HEK293T (cell line): ENCODE measurements at regions not wholly inside any gene's neighbourhood (a gene's known extent, or its start where the extent isn't known, plus 50 kb on each side); places are given as distances from the start of the nearest gene placed in this dataset.

Experiments
- CTCF ChIA-PET: fragments of 350-600 bp; formaldehyde crosslinking; extraction: SDS; loops from one replicate; lab custom pipeline; 2021; ENCODE audit warnings: antibody characterized with exemption, inconsistent platforms; lab: Yijun Ruan, JAX
- POLR2A ChIA-PET: fragments of 350-600 bp; formaldehyde crosslinking; extraction: SDS; loops from one replicate; lab custom pipeline; 2020; ENCODE audit warnings: antibody characterized with exemption, inconsistent platforms; lab: Yijun Ruan, JAX
- DNase-seq: peaks from one replicate; pipeline ENCODE4 v3.0.0; 2012; ENCODE audit warnings: mixed read lengths; ENCODE audit errors: extremely low spot score
- ARNT ChIP-seq: fragments of 450-650 bp; IDR thresholded peaks from 2 replicates; pipeline ENCODE4 v1.6.1; 2017; ENCODE audit warnings: mild to moderate bottlenecking
- BHLHE40 ChIP-seq: fragments of 450-650 bp; IDR thresholded peaks from 2 replicates; pipeline ENCODE4 v1.6.1; 2016; ENCODE audit warnings: mild to moderate bottlenecking, moderate library complexity, borderline replicate concordance
- CTBP1 ChIP-seq: fragments of 450-650 bp; IDR thresholded peaks from 2 replicates; pipeline ENCODE4 v1.6.1; 2016; ENCODE audit warnings: borderline replicate concordance
- ELF4 ChIP-seq: fragments of 450-650 bp; IDR thresholded peaks from 2 replicates; pipeline ENCODE4 v1.6.1; 2017; ENCODE audit warnings: antibody characterized with exemption
- FOXA1 ChIP-seq: fragments of 450-650 bp; IDR thresholded peaks from 2 replicates; pipeline ENCODE4 v1.6.1; 2016; ENCODE audit warnings: mild to moderate bottlenecking
- FOXK2 ChIP-seq: fragments of 450-650 bp; IDR thresholded peaks from 2 replicates; pipeline ENCODE4 v1.6.1; 2016; ENCODE audit warnings: mild to moderate bottlenecking
- FOXM1 ChIP-seq: fragments of 450-650 bp; IDR thresholded peaks from 2 replicates; pipeline ENCODE4 v1.6.1; 2017; ENCODE audit warnings: mild to moderate bottlenecking, borderline replicate concordance
- HDGF ChIP-seq: fragments of 450-650 bp; IDR thresholded peaks from 2 replicates; pipeline ENCODE4 v1.6.1; 2017; ENCODE audit warnings: antibody characterized with exemption, borderline replicate concordance
- L3MBTL2 ChIP-seq: fragments of 450-650 bp; conservative IDR thresholded peaks from 2 replicates; pipeline ENCODE4 v1.6.1; 2016; ENCODE audit warnings: mild to moderate bottlenecking
- LEF1 ChIP-seq: fragments of 450-650 bp; IDR thresholded peaks from 2 replicates; pipeline ENCODE4 v1.6.1; 2017; ENCODE audit warnings: mild to moderate bottlenecking, borderline replicate concordance
- NFRKB ChIP-seq: fragments of 450-650 bp; IDR thresholded peaks from 2 replicates; pipeline ENCODE4 v1.6.1; 2016; ENCODE audit warnings: mild to moderate bottlenecking, moderate library complexity
- SP1 ChIP-seq: fragments of 450-650 bp; IDR thresholded peaks from 2 replicates; pipeline ENCODE4 v1.6.1; 2017
- SUZ12 ChIP-seq: fragments of 450-650 bp; IDR thresholded peaks from 2 replicates; pipeline ENCODE4 v1.6.1; 2016; ENCODE audit warnings: mild to moderate bottlenecking
- TARDBP ChIP-seq: fragments of 450-650 bp; IDR thresholded peaks from 2 replicates; pipeline ENCODE4 v1.6.1; 2016
- ZNF384 ChIP-seq: fragments of 450-650 bp; IDR thresholded peaks from 2 replicates; pipeline ENCODE4 v1.6.1; 2016
- TF ChIP-seq, protein P1 (sequence below): fragments of 450-650 bp; IDR thresholded peaks from 2 replicates; pipeline ENCODE4 v1.6.1; 2016

DNA sequence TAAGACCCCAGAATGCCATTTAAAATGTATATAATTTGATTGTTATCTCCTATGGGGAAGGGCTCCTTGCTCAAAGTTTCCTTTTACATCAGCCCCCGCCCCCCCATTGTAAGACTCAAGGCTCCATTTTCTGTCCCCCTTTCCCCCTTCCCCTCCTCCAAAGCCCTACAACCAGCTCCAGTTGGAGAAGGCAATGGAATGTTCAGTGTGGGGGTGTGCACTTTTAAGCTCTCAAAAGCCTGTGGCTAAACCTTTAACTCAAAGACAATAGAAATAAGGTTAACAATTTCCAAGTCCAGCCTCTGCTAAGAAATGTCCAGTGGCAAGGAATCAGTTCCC is 114.7 kb downstream of the NOG start:
- CTCF ChIA-PET: no interaction called here
- POLR2A ChIA-PET: no interaction called here
- no peak for DNase-seq
- TF ChIP-seq ELF4 (no peak), ARNT (no peak), FOXA1 (no peak), SUZ12 (no peak), HDGF (no peak), FOXM1 (no peak), ZNF384 (no peak), NFRKB (no peak), L3MBTL2 (no peak), FOXK2 (no peak)

DNA sequence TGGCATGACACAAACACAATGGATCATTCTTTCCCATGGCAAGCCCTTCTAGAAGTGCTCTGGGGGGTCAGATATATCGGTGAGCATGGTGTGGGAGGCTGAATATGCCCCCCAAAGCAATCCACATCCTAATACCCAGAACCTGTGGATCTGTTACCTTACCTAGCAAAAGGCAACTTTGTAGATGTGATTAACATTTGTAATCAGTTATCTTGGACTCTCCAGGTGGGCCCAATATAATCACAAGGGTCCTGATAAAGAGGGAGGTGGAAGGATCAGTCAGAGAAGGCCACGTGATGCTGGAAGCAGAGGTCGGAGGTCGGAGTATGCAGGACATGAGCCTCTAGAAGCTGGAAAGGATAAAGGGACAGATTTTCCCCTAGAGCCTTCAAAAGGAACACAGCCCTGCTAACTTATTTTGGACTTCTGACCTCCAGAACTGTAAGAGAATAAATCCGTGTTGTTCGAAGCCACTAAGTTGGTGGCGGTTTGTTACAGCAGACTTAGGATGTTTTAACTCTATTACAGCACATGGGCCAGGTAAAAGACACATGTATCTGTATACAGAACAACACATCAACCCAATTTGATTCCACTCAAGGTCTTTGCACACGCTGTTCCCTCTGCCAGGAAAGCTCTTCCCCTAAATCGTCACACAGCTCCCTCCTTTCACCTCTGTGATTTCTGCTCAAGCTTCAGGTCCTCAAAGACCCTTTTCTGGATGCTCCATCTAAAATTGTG is 115.3 kb downstream of the NOG start:
- TF ChIP-seq CTBP1: no peak
- TF ChIP-seq TARDBP: no peak
- no peak for TF ChIP-seq HDGF
- no peak for TF ChIP-seq SP1
- TF ChIP-seq, protein P1, sequence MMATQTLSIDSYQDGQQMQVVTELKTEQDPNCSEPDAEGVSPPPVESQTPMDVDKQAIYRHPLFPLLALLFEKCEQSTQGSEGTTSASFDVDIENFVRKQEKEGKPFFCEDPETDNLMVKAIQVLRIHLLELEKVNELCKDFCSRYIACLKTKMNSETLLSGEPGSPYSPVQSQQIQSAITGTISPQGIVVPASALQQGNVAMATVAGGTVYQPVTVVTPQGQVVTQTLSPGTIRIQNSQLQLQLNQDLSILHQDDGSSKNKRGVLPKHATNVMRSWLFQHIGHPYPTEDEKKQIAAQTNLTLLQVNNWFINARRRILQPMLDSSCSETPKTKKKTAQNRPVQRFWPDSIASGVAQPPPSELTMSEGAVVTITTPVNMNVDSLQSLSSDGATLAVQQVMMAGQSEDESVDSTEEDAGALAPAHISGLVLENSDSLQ: no peak
- no peak for TF ChIP-seq SUZ12
- ChIA-PET CTCF (no interaction called here), POLR2A (no interaction called here)
- no peak for DNase-seq

DNA sequence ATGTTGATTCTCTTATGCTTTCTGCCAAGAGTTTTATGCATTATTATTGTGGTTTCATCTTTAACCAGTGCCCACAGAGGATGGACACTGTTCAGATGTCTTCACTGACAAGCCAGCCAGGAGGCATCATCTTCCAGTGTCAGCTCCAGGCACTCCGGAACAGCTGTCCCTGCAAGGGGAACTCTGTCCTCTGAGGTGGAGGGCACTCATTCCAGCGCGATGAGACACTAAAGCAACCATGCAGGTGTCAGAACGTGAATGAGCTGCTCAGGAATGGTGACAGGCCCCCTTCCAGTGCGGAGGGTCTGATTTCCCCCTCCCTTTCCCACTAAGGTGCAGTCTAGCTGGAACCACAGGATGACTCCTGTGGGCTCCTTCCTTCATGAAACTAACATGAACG is 117.5 kb downstream of the NOG start:
- no peak for TF ChIP-seq NFRKB
- TF ChIP-seq, protein P1: no peak
- no peak for TF ChIP-seq CTBP1
- TF ChIP-seq HDGF: no peak
- TF ChIP-seq SUZ12: no peak
- no peak for TF ChIP-seq ELF4
- no peak for TF ChIP-seq TARDBP
- CTCF ChIA-PET: interaction anchor here (1.2 kb wide), 1 partner anchor 118 kb away, joined by 3 read pairs; the partner anchor contains the start of gene NOG

DNA sequence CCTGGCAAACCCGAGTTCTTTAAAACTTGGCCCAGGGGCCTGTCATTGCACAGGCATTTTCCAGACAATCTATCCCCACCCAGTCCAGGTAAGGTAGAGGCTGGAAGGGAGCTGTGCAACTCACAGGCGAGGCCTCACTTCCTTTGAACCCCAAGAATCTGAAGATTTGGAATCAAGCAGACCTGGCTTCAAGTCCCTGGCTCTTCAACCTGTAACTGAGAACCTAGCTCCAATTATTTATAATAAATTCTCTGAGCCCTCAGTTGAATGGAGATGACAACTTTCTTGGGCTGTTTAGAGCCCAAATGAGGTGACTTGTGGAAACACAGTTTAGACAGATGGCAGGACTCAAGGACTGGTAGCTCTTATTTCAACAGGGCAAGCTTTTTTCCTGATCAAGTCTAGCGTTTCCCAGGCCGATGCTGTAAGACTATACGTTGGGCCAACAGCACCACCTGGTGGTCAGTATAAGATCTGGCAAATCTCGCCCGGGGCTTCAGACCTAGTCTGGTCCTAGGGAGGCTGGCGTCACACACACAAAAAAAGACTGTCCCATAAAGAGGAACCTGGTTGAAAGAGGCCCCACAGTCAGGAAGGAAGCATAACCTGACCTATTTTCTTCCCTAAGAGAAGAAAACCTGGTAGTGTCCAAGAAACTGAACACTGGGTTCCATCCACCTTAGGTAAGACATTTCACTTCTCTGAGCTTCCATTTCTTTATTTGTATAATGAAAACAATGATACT is 117.9 kb downstream of the C17orf67 start:
- no peak for TF ChIP-seq L3MBTL2
- TF ChIP-seq FOXM1: no peak
- no peak for TF ChIP-seq TARDBP
- no peak for TF ChIP-seq BHLHE40
- TF ChIP-seq, protein P1: no peak
- no peak for TF ChIP-seq NFRKB
- TF ChIP-seq HDGF: no peak
- ChIA-PET CTCF (interaction anchor here (0.5 to 3.7 kb wide), 37 partner anchors 9 to 1190 kb away, joined by 3 to 50 read pairs (median 4); partner anchors contain the start of gene NOG), POLR2A (interaction anchor here (1.0 to 1.3 kb wide), 2 partner anchors 24 to 123 kb away, joined by 3 to 4 read pairs; partner anchors contain the start of gene NOG)
- peak; percentile 83 for DNase-seq

More for the DNA sequence above, 117.5 kb downstream of the NOG start:
- POLR2A ChIA-PET: no interaction called here
- no peak for DNase-seq

DNA sequence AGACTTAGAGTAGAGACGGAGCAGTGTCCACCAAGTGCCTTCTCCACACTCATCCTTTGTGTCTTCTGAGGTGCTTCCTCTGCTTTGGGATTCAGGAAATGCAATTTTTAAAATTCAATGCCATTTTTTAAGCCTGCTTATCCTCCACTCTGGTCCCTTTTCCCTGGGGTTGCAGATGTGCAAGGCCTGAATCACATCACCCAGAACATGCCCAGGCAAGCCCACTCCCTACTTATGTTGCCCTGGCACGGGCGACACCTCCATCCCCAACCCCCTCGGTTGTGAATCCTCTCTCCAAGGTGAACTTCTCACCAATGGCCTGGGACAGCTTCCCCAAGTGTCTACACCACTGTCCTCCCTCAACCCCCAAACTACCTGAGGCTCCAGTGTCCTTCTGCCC is 116.2 kb downstream of the C17orf67 start:
- ChIA-PET POLR2A (no interaction called here), CTCF (no interaction called here)
- TF ChIP-seq NFRKB (no peak), FOXK2 (no peak), L3MBTL2 (no peak), CTBP1 (no peak), ARNT (no peak), FOXM1 (no peak), SP1 (no peak), TARDBP (no peak), ZNF384 (no peak), HDGF (no peak), ELF4 (no peak), SUZ12 (no peak), BHLHE40 (no peak)
- TF ChIP-seq, protein P1: no peak
- DNase-seq: no peak

DNA sequence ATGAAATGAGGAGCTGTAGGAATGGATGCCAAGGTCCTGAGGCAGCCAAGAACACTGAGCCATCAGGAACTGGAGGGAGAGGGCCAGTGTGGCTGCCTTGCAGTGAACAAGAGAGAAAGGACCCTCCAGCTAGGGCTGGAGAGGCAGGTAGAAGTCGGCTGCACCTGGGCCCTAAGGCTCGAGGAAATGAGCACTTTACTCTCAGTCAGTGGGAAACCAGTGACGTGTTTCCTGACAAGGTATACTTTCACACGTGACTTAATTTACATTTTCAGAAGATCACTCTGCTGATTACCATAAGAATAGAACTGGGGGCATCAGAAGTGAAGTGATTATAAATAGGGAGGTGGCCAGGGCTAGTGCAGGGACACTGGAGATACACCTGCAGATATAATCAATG is 115.2 kb downstream of the C17orf67 start:
- TF ChIP-seq ZNF384 (no peak), SUZ12 (no peak), FOXK2 (no peak), LEF1 (no peak), ELF4 (no peak), BHLHE40 (no peak), TARDBP (no peak), FOXA1 (no peak), ARNT (no peak), L3MBTL2 (no peak), SP1 (no peak), NFRKB (no peak), FOXM1 (no peak)
- TF ChIP-seq, protein P1: no peak
- POLR2A ChIA-PET: no interaction called here
- DNase-seq: no peak
- CTCF ChIA-PET: interaction anchor here (0.6 kb wide), 1 partner anchor 73 kb away, joined by 5 read pairs; no protein-coding TSS in a partner anchor
